Stomach (tissue), 4 donors: ENCODE measurements at regions not wholly inside any gene's neighbourhood (a gene's known extent, or its start where the extent isn't known, plus 50 kb on each side); places are given as distances from the start of the nearest gene placed in this dataset.

Experiments used
- CTCF ChIP-seq, 7 experiments: fragments of 450-650 bp in 4 of 7; fragments of 200-600 bp in 3 of 7; sonication (generic) in 3 of 7; IDR thresholded peaks; one replicate each; pipeline ENCODE4 v1.5.1; 2016 to 2019; ENCODE audit warnings: antibody characterized with exemption in 7 of 7, control low read depth in 2 of 7, mild to moderate bottlenecking in 1 of 7
- POLR2AphosphoS5 ChIP-seq, 3 donors: sonication (generic); formaldehyde crosslinking; IDR thresholded peaks; one replicate each; pipeline ENCODE4 v1.6.1; 2016; ENCODE audit warnings: antibody characterized with exemption in 3 of 3

GRCh38 chr3:177817751-177818150 lies 620.5 kb upstream of the TBL1XR1 start:
- TF ChIP-seq CTCF (IDR thresholded peaks at IDR 0.05): no peak
- no peak for TF ChIP-seq POLR2AphosphoS5 (IDR thresholded peaks at IDR 0.05)
